Dendritic cell treated with granulocyte-macrophage colony-stimulating factor and Interleukin-4, amounts not matched to agents 40 ng/mL and 50 ng/mL, for 4 days (primary cell): ENCODE measurements at regions not wholly inside any gene's neighbourhood (a gene's known extent, or its start where the extent isn't known, plus 50 kb on each side); places are given as distances from the start of the nearest gene placed in this dataset.
"Not testable (repeated sequence)": the region's sequence is repeated elsewhere in the genome, so short reads cannot be mapped to it uniquely, and the experiment has no call there.

Source experiments
- H3K27ac Mint-ChIP-seq: one replicate; pipeline ENCODE4 v1.8.0; 2022; ENCODE audit warnings: mild to moderate bottlenecking, mixed read lengths
- H3K27me3 Mint-ChIP-seq: one replicate; pipeline ENCODE4 v1.8.0; 2022; ENCODE audit warnings: mild to moderate bottlenecking, mixed read lengths
- H3K36me3 Mint-ChIP-seq: one replicate; pipeline ENCODE4 v1.8.0; 2022; ENCODE audit warnings: low read depth, mixed read lengths
- H3K4me1 Mint-ChIP-seq: one replicate; pipeline ENCODE4 v1.8.0; 2022; ENCODE audit warnings: low read depth, mixed read lengths
- H3K4me3 Mint-ChIP-seq: one replicate; pipeline ENCODE4 v1.8.0; 2022; ENCODE audit warnings: mild to moderate bottlenecking, moderate library complexity, mixed read lengths
- H3K9me3 Mint-ChIP-seq: one replicate; pipeline ENCODE4 v1.8.0; 2022; ENCODE audit warnings: mixed read lengths
- intact Hi-C: fragments of 100-400 bp; cut with micrococcal nuclease; formaldehyde crosslinking; loops from one replicate; pipeline ENCODE4 v1.15.0; 2022

GRCh38 chr4:104616401-104616820, 121.7 kb upstream of the CXXC4 start:
- Mint-ChIP-seq H3K27me3 (no peaks in the 10 kb centered on the region), H3K36me3 (no peaks in the 10 kb centered on the region), H3K9me3 (peaks cover 29% of the 10 kb centered on the region), H3K27ac (no peak overlapping the region), H3K4me1 (no peaks in the 10 kb centered on the region), H3K4me3 (no peak overlapping the region)
- intact Hi-C loops, result no loop called here

DNA sequence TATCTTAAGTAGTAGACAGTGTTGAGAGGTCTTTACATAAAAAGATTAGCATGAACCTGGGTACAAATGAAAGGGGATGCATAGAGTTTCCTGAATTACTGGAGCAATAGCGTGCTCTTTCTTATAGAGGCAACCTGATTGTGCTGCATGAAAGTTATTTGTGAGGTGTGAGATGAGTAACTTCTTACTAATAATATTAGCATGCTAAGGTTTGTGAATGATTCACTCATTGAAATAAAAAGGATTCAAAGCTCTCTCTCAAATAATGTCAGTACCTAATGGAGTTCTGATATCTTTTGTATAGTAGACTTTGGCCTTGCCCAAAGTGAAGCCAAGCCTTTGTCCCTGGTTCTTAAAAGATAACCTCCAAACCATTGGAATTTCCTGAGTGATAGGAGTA, 131.0 kb upstream of the CXXC4 start:
- no peak overlapping the region for H3K27ac Mint-ChIP-seq
- H3K9me3 Mint-ChIP-seq, result peaks cover 14% of the 10 kb centered on the region
- no peak overlapping the region for H3K4me3 Mint-ChIP-seq
- no peaks in the 10 kb centered on the region for H3K36me3 Mint-ChIP-seq
- no peaks in the 10 kb centered on the region for H3K27me3 Mint-ChIP-seq
- intact Hi-C loops, result no loop called here
- H3K4me1 Mint-ChIP-seq, result no peaks in the 10 kb centered on the region

DNA sequence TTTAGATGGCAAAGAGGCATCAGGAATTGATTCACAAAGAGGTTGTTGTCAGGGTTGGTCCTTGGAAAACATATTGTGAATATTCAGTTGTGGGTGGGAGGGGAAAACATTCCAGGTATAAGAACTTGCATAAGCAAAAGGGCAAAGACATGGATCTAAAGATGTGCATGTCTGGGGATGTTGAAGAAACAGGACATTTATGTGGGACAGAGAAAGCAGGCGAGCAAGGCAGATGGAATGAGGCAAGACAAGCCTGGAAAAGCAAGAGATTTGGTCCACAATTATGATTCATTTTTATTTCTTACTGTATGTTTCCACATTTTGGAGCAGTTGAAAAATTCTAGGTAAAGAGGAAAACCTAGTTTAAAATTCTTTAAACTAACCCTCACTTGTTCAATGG, 134.9 kb upstream of the CXXC4 start:
- no peaks in the 10 kb centered on the region for H3K9me3 Mint-ChIP-seq
- H3K27me3 Mint-ChIP-seq, result no peaks in the 10 kb centered on the region
- H3K27ac Mint-ChIP-seq, result no peak overlapping the region
- no peak overlapping the region for H3K4me3 Mint-ChIP-seq
- H3K4me1 Mint-ChIP-seq, result no peaks in the 10 kb centered on the region
- intact Hi-C loops, result no loop called here
- H3K36me3 Mint-ChIP-seq, result no peaks in the 10 kb centered on the region

- H3K36me3 Mint-ChIP-seq, result no peaks in the 10 kb centered on the region
- no peaks in the 10 kb centered on the region for H3K9me3 Mint-ChIP-seq
- no peaks in the 10 kb centered on the region for H3K27me3 Mint-ChIP-seq
- intact Hi-C loops, result no loop called here
- no peaks in the 10 kb centered on the region for H3K4me1 Mint-ChIP-seq
- H3K4me3 Mint-ChIP-seq, result no peak overlapping the region
- H3K27ac Mint-ChIP-seq, result no peak overlapping the region
Observed at GRCh38 chr4:104630272-104630671, 135.6 kb upstream of the CXXC4 start.

DNA sequence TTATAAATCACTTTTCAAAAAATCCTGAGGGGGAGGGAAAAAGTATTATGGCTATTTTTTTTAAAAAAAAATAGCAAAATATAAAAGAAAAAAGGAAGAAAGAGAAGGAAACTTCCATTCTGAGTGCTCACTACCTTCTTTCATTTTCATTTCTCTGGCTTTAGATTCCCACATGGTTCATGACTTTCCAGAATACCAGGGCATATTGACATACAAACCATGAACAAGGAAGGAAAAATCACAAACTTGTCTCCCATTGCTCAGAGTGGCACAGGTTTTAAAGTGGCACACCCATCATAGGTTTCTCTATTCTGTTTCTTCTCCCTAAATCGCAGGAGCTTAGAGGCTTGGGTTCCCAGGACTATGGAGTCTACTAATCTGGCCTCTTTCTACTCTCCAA, 136.3 kb upstream of the CXXC4 start:
- no peaks in the 10 kb centered on the region for H3K36me3 Mint-ChIP-seq
- H3K27ac Mint-ChIP-seq, result no peak overlapping the region
- no peaks in the 10 kb centered on the region for H3K4me1 Mint-ChIP-seq

GRCh38 chr4:104641418-104641817, 146.7 kb upstream of the CXXC4 start:
- no peaks in the 10 kb centered on the region for H3K4me1 Mint-ChIP-seq
- H3K9me3 Mint-ChIP-seq, result no peaks in the 10 kb centered on the region
- H3K27ac Mint-ChIP-seq, result no peak overlapping the region
- no peaks in the 10 kb centered on the region for H3K27me3 Mint-ChIP-seq
- H3K36me3 Mint-ChIP-seq, result no peaks in the 10 kb centered on the region
- intact Hi-C loops, result no loop called here
- H3K4me3 Mint-ChIP-seq, result no peak overlapping the region

More for the DNA sequence above, 136.3 kb upstream of the CXXC4 start:
- H3K27me3 Mint-ChIP-seq, result no peaks in the 10 kb centered on the region
- intact Hi-C loops, result no loop called here
- H3K9me3 Mint-ChIP-seq, result no peaks in the 10 kb centered on the region
- H3K4me3 Mint-ChIP-seq, result no peak overlapping the region

DNA sequence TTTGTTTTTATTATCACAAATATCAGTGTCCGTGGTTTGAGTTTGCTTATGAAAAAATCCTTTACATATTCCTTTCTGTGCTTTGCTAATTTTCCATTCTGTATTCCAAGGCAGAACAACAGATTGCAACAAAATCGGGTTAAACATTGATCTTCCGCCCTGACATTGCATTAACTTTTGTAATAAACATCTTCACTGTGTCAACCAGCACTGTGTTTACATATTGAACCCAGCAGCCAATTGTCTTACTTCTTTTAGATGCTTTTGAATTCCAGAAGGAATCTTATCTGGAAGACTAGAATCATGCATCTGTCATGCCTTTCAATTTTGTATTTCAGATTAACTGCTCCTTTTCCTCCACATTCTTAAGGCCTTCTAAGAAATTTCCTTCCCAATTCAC, 147.8 kb upstream of the CXXC4 start:
- H3K4me1 Mint-ChIP-seq, result no peaks in the 10 kb centered on the region
- intact Hi-C loops, result no loop called here
- no peak overlapping the region for H3K27ac Mint-ChIP-seq
- no peaks in the 10 kb centered on the region for H3K9me3 Mint-ChIP-seq
- H3K36me3 Mint-ChIP-seq, result no peaks in the 10 kb centered on the region
- H3K27me3 Mint-ChIP-seq, result no peaks in the 10 kb centered on the region
- no peak overlapping the region for H3K4me3 Mint-ChIP-seq

DNA sequence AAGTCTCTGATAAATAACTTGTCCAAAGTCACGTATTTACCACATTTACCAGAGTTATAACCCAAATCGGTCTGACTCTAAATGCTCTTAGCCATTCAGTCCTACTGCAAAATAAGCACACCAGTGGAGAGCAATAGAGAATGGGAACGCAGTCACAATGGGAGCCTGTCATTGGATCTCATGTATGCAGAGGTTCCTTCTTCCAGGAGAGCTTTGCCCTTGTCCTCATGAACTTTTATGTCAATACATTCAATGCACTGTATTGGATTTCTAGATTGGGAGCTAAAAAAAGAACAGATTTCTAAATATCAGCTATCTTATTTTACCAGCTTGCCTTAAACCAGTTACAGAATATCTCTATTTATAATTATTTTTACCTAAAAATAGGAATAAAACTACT, 149.1 kb upstream of the CXXC4 start:
- H3K27ac Mint-ChIP-seq, result no peak overlapping the region
- H3K4me1 Mint-ChIP-seq, result no peaks in the 10 kb centered on the region
- intact Hi-C loops, result no loop called here
- no peaks in the 10 kb centered on the region for H3K36me3 Mint-ChIP-seq
- H3K4me3 Mint-ChIP-seq, result no peak overlapping the region
- H3K9me3 Mint-ChIP-seq, result no peaks in the 10 kb centered on the region
- H3K27me3 Mint-ChIP-seq, result no peaks in the 10 kb centered on the region

GRCh38 chr4:104649631-104650030, 154.9 kb upstream of the CXXC4 start:
- no peaks in the 10 kb centered on the region for H3K36me3 Mint-ChIP-seq
- H3K4me3 Mint-ChIP-seq, result no peak overlapping the region
- intact Hi-C loops, result no loop called here
- H3K4me1 Mint-ChIP-seq, result no peaks in the 10 kb centered on the region
- H3K9me3 Mint-ChIP-seq, result peaks cover 12% of the 10 kb centered on the region
- no peaks in the 10 kb centered on the region for H3K27me3 Mint-ChIP-seq
- H3K27ac Mint-ChIP-seq, result no peak overlapping the region

GRCh38 chr4:104662269-104662668, 167.6 kb upstream of the CXXC4 start:
- intact Hi-C loops, H3K4me3 Mint-ChIP-seq, H3K27ac Mint-ChIP-seq, H3K4me1 Mint-ChIP-seq, H3K27me3 Mint-ChIP-seq, H3K36me3 Mint-ChIP-seq: not testable (repeated sequence)
- H3K9me3 Mint-ChIP-seq, result peaks cover 15% of the 10 kb centered on the region

DNA sequence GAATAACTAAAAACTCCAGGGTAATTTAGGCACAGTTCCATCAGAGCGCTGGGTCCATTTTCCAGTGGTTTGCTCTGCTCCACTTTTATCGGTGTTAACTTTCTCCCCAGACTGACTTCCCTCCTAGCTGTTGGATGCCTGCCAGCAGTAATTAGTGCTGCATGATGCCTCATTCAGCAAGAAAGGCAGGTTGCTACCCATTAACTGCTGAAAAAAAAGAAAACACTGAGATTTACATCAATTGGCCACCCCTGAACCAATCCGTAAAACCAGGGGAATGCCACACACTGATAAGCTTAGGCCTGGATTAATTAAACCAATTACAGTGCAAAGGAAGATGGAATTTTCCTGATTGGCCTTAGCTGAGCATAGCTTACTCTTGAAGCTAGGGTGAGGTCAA, 182.4 kb upstream of the CXXC4 start:
- Mint-ChIP-seq H3K9me3 (no peaks in the 10 kb centered on the region), H3K27me3 (no peaks in the 10 kb centered on the region), H3K27ac (no peak overlapping the region), H3K4me1 (no peaks in the 10 kb centered on the region), H3K36me3 (no peaks in the 10 kb centered on the region), H3K4me3 (no peak overlapping the region)
- intact Hi-C loops, result no loop called here

- Mint-ChIP-seq H3K27me3 (no peaks in the 10 kb centered on the region), H3K4me3 (no peak overlapping the region), H3K9me3 (no peaks in the 10 kb centered on the region), H3K27ac (no peak overlapping the region), H3K36me3 (no peaks in the 10 kb centered on the region), H3K4me1 (no peaks in the 10 kb centered on the region)
- intact Hi-C loops, result no loop called here
Observed at GRCh38 chr4:104682311-104682710, 187.6 kb upstream of the CXXC4 start.

DNA sequence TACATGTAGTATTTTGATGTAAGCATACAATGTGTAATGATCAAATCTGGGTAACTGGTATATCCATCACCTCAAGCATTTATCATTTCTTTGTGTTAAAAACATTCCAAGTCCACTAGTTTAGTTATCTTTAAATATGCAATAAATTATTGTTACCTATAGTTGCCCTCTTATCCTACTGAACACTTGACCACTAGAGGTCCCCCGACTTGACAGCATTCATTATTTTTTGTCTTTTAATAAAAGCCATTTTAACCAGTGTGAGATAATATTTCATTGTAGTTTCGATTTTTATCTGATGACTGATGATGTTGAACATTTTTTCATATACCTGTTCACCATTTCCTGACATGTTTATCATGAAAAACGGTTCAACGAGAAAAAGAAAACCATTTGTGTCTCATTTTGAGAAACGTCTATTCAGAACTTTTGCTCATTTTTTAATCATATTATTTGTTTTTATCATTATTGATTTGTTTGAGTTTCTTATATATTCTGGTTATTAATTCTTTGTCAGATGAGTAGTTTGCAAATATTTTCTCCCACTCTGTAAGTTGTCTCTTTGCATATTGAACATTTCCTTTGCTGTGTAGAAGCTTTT, 199.0 kb upstream of the CXXC4 start:
- no peaks in the 10 kb centered on the region for H3K36me3 Mint-ChIP-seq
- H3K27me3 Mint-ChIP-seq, result no peaks in the 10 kb centered on the region
- no peak overlapping the region for H3K4me3 Mint-ChIP-seq
- no peaks in the 10 kb centered on the region for H3K9me3 Mint-ChIP-seq
- H3K27ac Mint-ChIP-seq, result no peak overlapping the region
- intact Hi-C loops, result loop anchor here (2.0 kb wide), 1 partner anchor 167 kb away; no protein-coding TSS in a partner anchor
- H3K4me1 Mint-ChIP-seq, result no peaks in the 10 kb centered on the region

- Mint-ChIP-seq H3K36me3 (no peaks in the 10 kb centered on the region), H3K27me3 (no peaks in the 10 kb centered on the region), H3K4me3 (no peak overlapping the region), H3K9me3 (no peaks in the 10 kb centered on the region), H3K4me1 (no peaks in the 10 kb centered on the region), H3K27ac (no peak overlapping the region)
- intact Hi-C loops, result no loop called here
Observed at GRCh38 chr4:104716584-104716983, 221.9 kb upstream of the CXXC4 start.

GRCh38 chr4:104719539-104720230, 225.0 kb upstream of the CXXC4 start:
- no peak overlapping the region for H3K27ac Mint-ChIP-seq
- H3K9me3 Mint-ChIP-seq, result no peaks in the 10 kb centered on the region
- intact Hi-C loops, result no loop called here
- no peaks in the 10 kb centered on the region for H3K4me1 Mint-ChIP-seq
- H3K36me3 Mint-ChIP-seq, result no peaks in the 10 kb centered on the region
- H3K27me3 Mint-ChIP-seq, result no peaks in the 10 kb centered on the region
- no peak overlapping the region for H3K4me3 Mint-ChIP-seq
